Mucosa of descending colon (tissue), 3 donors: ENCODE measurements at regions not wholly inside any gene's neighbourhood (a gene's known extent, or its start where the extent isn't known, plus 50 kb on each side); places are given as distances from the start of the nearest gene placed in this dataset.

Experiments
- ATAC-seq: fragments of 200-7000 bp; cut with Tn5 transposase; one replicate; pipeline ENCODE4 v1.9.1; 2020; ENCODE audit warnings: mild to moderate bottlenecking, moderate library complexity
- DNase-seq, 3 donors: peaks; one replicate each; pipeline ENCODE4 v3.0.0-alpha.2; 2020
- H3K36me3 ChIP-seq: fragments of 200-600 bp; one replicate; pipeline ENCODE4 v1.8.0; 2021; ENCODE audit warnings: low read depth, mild to moderate bottlenecking
- H3K4me1 ChIP-seq: fragments of 200-600 bp; one replicate; pipeline ENCODE4 v1.8.0; 2021; ENCODE audit warnings: low read depth, mild to moderate bottlenecking
- H3K4me3 ChIP-seq: fragments of 200-600 bp; one replicate; pipeline ENCODE4 v1.8.0; 2021; ENCODE audit warnings: mild to moderate bottlenecking
- H3K9me3 ChIP-seq: fragments of 200-600 bp; one replicate; pipeline ENCODE4 v1.8.0; 2021; ENCODE audit warnings: mild to moderate bottlenecking
- CTCF ChIP-seq: fragments of 200-600 bp; IDR thresholded peaks from one replicate; pipeline ENCODE4 v1.8.0; 2022; ENCODE audit warnings: antibody characterized with exemption, mild to moderate bottlenecking
- intact Hi-C, 2 donors: fragments of 100-400 bp; cut with DNase I in 1 of 2; cut with micrococcal nuclease in 1 of 2; formaldehyde crosslinking; loops; one replicate each; pipeline versions ENCODE4 v1.11.0 to v1.11.1; 2022; cut with DNase I, micrococcal nuclease
- donor health status: DM: no; HTN: no; CAD: no; lungs with moderate emphysema.
- donor health status: DM: no; HTN: no; CAD: no.
- donor health status: DM: no; HTN: yes; CAD: no.

GRCh38 chr7:69177941-69178494 is 420.3 kb upstream of the AUTS2 start:
- H3K36me3 ChIP-seq = no peaks in the 10 kb centered on the region
- no peaks in the 10 kb centered on the region for H3K4me1 ChIP-seq
- no peak for ATAC-seq
- peaks cover 38% of the 10 kb centered on the region for H3K9me3 ChIP-seq
- no peak for TF ChIP-seq CTCF
- H3K4me3 ChIP-seq = no peak overlapping the region
- no peak for DNase-seq
- intact Hi-C loops = no loop called here

GRCh38 chr7:69180662-69181061 is 417.6 kb upstream of the AUTS2 start:
- ATAC-seq (no peak), DNase-seq (no peak)
- intact Hi-C loops = no loop called here
- H3K9me3 ChIP-seq = peaks cover 24% of the 10 kb centered on the region
- TF ChIP-seq CTCF = no peak
- no peaks in the 10 kb centered on the region for H3K36me3 ChIP-seq
- no peak overlapping the region for H3K4me3 ChIP-seq
- no peaks in the 10 kb centered on the region for H3K4me1 ChIP-seq

GRCh38 chr7:69182596-69183467 is 415.4 kb upstream of the AUTS2 start:
- H3K4me3 ChIP-seq = no peak overlapping the region
- ATAC-seq = no peak
- no peaks in the 10 kb centered on the region for H3K36me3 ChIP-seq
- peaks cover 16% of the 10 kb centered on the region for H3K9me3 ChIP-seq
- intact Hi-C loops = no loop called here
- TF ChIP-seq CTCF = no peak
- H3K4me1 ChIP-seq = no peaks in the 10 kb centered on the region
- no peak for DNase-seq

GRCh38 chr7:69184339-69184738 is 413.9 kb upstream of the AUTS2 start:
- no peaks in the 10 kb centered on the region for H3K36me3 ChIP-seq
- ATAC-seq (no peak), DNase-seq (no peak)
- no peak overlapping the region for H3K4me3 ChIP-seq
- TF ChIP-seq CTCF = no peak
- peaks cover 12% of the 10 kb centered on the region for H3K9me3 ChIP-seq
- intact Hi-C loops = no loop called here
- H3K4me1 ChIP-seq = no peaks in the 10 kb centered on the region

GRCh38 chr7:69185170-69185569 is 413.1 kb upstream of the AUTS2 start:
- DNase-seq (no peak), ATAC-seq (no peak)
- Histone ChIP-seq H3K9me3 (peaks cover 11% of the 10 kb centered on the region), H3K4me3 (no peak overlapping the region), H3K4me1 (no peaks in the 10 kb centered on the region), H3K36me3 (no peaks in the 10 kb centered on the region)
- intact Hi-C loops = no loop called here
- TF ChIP-seq CTCF = no peak
